C4-2B (cell line): ENCODE measurements at regions not wholly inside any gene's neighbourhood (a gene's known extent, or its start where the extent isn't known, plus 50 kb on each side); places are given as distances from the start of the nearest gene placed in this dataset.

Source experiments
- CTCF ChIP-seq: fragments of 450-650 bp; conservative IDR thresholded peaks from 2 replicates; pipeline ENCODE4 v1.5.1; 2017; ENCODE audit warnings: mild to moderate bottlenecking
- ZFX ChIP-seq: fragments of 450-650 bp; IDR thresholded peaks from 2 replicates; pipeline ENCODE4 v1.6.1; 2017

- TF ChIP-seq CTCF (no peak), ZFX (no peak)
Measured at GRCh38 chr2:67878743-67879142, 184.1 kb downstream of the C1D start.
